CD14-positive monocyte (primary cell): ENCODE measurements at regions not wholly inside any gene's neighbourhood (a gene's known extent, or its start where the extent isn't known, plus 50 kb on each side); places are given as distances from the start of the nearest gene placed in this dataset.

Experiments used
- DNase-seq, 3 donors: peaks; one replicate each; pipeline ENCODE4 v3.0.0-alpha.2; 2011 to 2022
- H2AFZ ChIP-seq: 2 replicates; pipeline ENCODE4 v1.6.0; 2012; ENCODE audit warnings: mild to moderate bottlenecking, low read depth, low read length, inconsistent platforms; ENCODE audit not compliant: insufficient read depth, poor library complexity, severe bottlenecking
- H3K27ac ChIP-seq, 2 donors: 1 replicate in 1 of 2; 2 replicates in 1 of 2; pipeline ENCODE4 v1.5.1; 2012 to 2013; ENCODE audit warnings: low read length in 2 of 2, control low read depth in 1 of 2, inconsistent platforms in 1 of 2, low read depth in 1 of 2, mild to moderate bottlenecking in 1 of 2
- H3K27me3 ChIP-seq, 2 donors: one replicate each; pipeline versions ENCODE4 v1.6.0 to v1.6.1; 2011 to 2013; ENCODE audit warnings: low read length in 2 of 2; ENCODE audit not compliant: control insufficient read depth in 2 of 2, insufficient read depth in 2 of 2
- H3K36me3 ChIP-seq, 2 donors: replicated peaks in 1 of 2; 1 replicate in 1 of 2; 2 replicates in 1 of 2; pipeline versions ENCODE4 v1.5.1 to v1.6.1; 2012 to 2013; ENCODE audit warnings: low read length in 2 of 2, control low read depth in 1 of 2, inconsistent platforms in 1 of 2, mild to moderate bottlenecking in 1 of 2; ENCODE audit not compliant: insufficient read depth in 2 of 2, control insufficient read depth in 1 of 2
- H3K4me1 ChIP-seq, 2 donors: 1 replicate in 1 of 2; 2 replicates in 1 of 2; pipeline versions ENCODE4 v1.5.1 to v1.6.1; 2012 to 2013; ENCODE audit warnings: low read length in 2 of 2, control low read depth in 1 of 2, inconsistent platforms in 1 of 2, mild to moderate bottlenecking in 1 of 2, moderate library complexity in 1 of 2; ENCODE audit not compliant: insufficient read depth in 2 of 2, control insufficient read depth in 1 of 2
- H3K4me2 ChIP-seq: replicated peaks from 2 replicates; pipeline ENCODE3; 2012; ENCODE audit warnings: low read length, moderate library complexity, mild to moderate bottlenecking; ENCODE audit not compliant: poor library complexity, severe bottlenecking; ENCODE audit errors: extremely low read depth
- H3K4me3 ChIP-seq, 3 experiments: fragments of 200-600 bp in 1 of 3; sonication (generic) in 1 of 3; replicated peaks in 1 of 3; 1 replicate in 2 of 3; 2 replicates in 1 of 3; pipeline ENCODE4 v1.5.1; 2011 to 2013; ENCODE audit warnings: low read length in 3 of 3, mild to moderate bottlenecking in 3 of 3, control low read depth in 2 of 3, low read depth in 2 of 3, inconsistent platforms in 1 of 3, moderate library complexity in 1 of 3
- H3K79me2 ChIP-seq: 2 replicates; pipeline ENCODE4 v1.6.0; 2012; ENCODE audit warnings: mild to moderate bottlenecking, control low read depth, inconsistent platforms, low read length, moderate library complexity; ENCODE audit not compliant: insufficient read depth
- H3K9ac ChIP-seq: 2 replicates; pipeline ENCODE4 v1.6.0; 2017; ENCODE audit warnings: low read length, mild to moderate bottlenecking; ENCODE audit not compliant: insufficient read depth, poor library complexity, severe bottlenecking
- H3K9me3 ChIP-seq, 2 donors: replicated peaks in 1 of 2; 1 replicate in 1 of 2; 2 replicates in 1 of 2; pipeline versions ENCODE4 v1.5.1 to v1.6.1; 2012 to 2013; ENCODE audit warnings: low read length in 2 of 2, control low read depth in 1 of 2; ENCODE audit not compliant: control insufficient read depth in 1 of 2, insufficient read depth in 1 of 2
- H4K20me1 ChIP-seq: 2 replicates; pipeline ENCODE4 v1.6.0; 2012; ENCODE audit warnings: mild to moderate bottlenecking, low read length, control low read depth, moderate library complexity; ENCODE audit not compliant: insufficient read depth
- H3K27ac Mint-ChIP-seq, 7 donors: one replicate each; pipeline ENCODE4 v1.8.0; 2020; ENCODE audit warnings: mild to moderate bottlenecking in 7 of 7, mixed read lengths in 7 of 7, moderate library complexity in 6 of 7, inconsistent platforms in 2 of 7
- H3K27me3 Mint-ChIP-seq, 3 donors: one replicate each; pipeline ENCODE4 v1.8.0; 2021 to 2022; ENCODE audit warnings: low read depth in 3 of 3, mild to moderate bottlenecking in 3 of 3, mixed read lengths in 3 of 3, moderate library complexity in 3 of 3, inconsistent platforms in 1 of 3
- H3K36me3 Mint-ChIP-seq, 2 donors: one replicate each; pipeline ENCODE4 v1.8.0; 2020; ENCODE audit warnings: mixed read lengths in 2 of 2, inconsistent platforms in 1 of 2, mild to moderate bottlenecking in 1 of 2
- H3K4me1 Mint-ChIP-seq: one replicate; pipeline ENCODE4 v1.8.0; 2020; ENCODE audit warnings: mild to moderate bottlenecking, mixed read lengths
- H3K4me3 Mint-ChIP-seq, 2 donors: one replicate each; pipeline ENCODE4 v1.8.0; 2020; ENCODE audit warnings: mild to moderate bottlenecking in 2 of 2, mixed read lengths in 2 of 2, moderate library complexity in 1 of 2
- H3K9me3 Mint-ChIP-seq, 7 donors: one replicate each; pipeline ENCODE4 v1.8.0; 2020 to 2022; ENCODE audit warnings: mixed read lengths in 7 of 7, mild to moderate bottlenecking in 6 of 7, moderate library complexity in 6 of 7, inconsistent platforms in 2 of 7
- WGBS: methylation state at CpG from one replicate; pipeline ENCODE4 v1.1.5; 2013; ENCODE audit warnings: missing lambda C conversion rate; ENCODE audit not compliant: insufficient coverage; 5-methylcytosine and 5-hydroxymethylcytosine counted together
- intact Hi-C, 2 donors: fragments of 100-400 bp; cut with micrococcal nuclease; formaldehyde crosslinking; loops; one replicate each; pipeline versions ENCODE4 v1.15.0 to v1.15.1; 2023
- TF ChIP-seq, protein P1 (sequence below): fragments of 200-600 bp; IDR thresholded peaks from one replicate; pipeline ENCODE4 v1.8.0; 2022; ENCODE audit warnings: antibody characterized with exemption, mild to moderate bottlenecking

DNA sequence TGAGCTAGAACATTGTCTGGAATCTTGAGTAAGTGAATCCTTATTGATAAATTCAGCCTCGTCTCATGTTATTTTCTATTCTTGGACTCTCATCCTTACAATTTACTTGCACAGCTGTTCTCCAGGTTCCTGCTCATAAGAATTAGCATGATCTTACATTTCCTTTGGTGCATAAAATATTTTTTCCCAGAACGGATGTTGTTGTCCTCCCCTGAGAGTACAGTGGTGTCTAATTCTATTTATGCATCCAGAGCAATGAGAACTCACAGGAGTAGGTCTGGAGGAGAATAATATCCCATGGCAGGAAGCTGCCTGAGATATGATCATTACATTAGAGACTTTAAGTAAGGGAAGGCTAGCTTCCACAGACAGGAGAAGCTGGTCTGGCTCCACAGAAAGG, 178.4 kb upstream of the MAST4 start:
- Mint-ChIP-seq H3K27ac (no peak overlapping the region), H3K36me3 (no peaks in the 10 kb centered on the region), H3K4me1 (no peaks in the 10 kb centered on the region), H3K27me3 (no peaks in the 10 kb centered on the region), H3K9me3 (peaks cover 0 to 6% (median 4%) of the 10 kb centered on the region in 7 donors), H3K4me3 (no peak overlapping the region)
- Histone ChIP-seq H3K36me3 (no peaks in the 10 kb centered on the region), H3K27me3 (no peaks in the 10 kb centered on the region), H3K27ac (no peak overlapping the region), H3K4me1 (no peaks in the 10 kb centered on the region), H4K20me1 (no peaks in the 10 kb centered on the region), H3K9ac (no peak overlapping the region), H3K4me3 (no peak overlapping the region), H3K9me3 (peaks cover 0 to 6% of the 10 kb centered on the region in 2 donors), H3K4me2 (no peak overlapping the region), H2AFZ (no peak overlapping the region), H3K79me2 (no peaks in the 10 kb centered on the region)
- intact Hi-C loops: no loop called here
- DNase-seq: no peak
- TF ChIP-seq, protein P1, sequence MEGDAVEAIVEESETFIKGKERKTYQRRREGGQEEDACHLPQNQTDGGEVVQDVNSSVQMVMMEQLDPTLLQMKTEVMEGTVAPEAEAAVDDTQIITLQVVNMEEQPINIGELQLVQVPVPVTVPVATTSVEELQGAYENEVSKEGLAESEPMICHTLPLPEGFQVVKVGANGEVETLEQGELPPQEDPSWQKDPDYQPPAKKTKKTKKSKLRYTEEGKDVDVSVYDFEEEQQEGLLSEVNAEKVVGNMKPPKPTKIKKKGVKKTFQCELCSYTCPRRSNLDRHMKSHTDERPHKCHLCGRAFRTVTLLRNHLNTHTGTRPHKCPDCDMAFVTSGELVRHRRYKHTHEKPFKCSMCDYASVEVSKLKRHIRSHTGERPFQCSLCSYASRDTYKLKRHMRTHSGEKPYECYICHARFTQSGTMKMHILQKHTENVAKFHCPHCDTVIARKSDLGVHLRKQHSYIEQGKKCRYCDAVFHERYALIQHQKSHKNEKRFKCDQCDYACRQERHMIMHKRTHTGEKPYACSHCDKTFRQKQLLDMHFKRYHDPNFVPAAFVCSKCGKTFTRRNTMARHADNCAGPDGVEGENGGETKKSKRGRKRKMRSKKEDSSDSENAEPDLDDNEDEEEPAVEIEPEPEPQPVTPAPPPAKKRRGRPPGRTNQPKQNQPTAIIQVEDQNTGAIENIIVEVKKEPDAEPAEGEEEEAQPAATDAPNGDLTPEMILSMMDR: no peak
- no CpG with 5 or more reads among the region's 2 CpGs for WGBS

DNA sequence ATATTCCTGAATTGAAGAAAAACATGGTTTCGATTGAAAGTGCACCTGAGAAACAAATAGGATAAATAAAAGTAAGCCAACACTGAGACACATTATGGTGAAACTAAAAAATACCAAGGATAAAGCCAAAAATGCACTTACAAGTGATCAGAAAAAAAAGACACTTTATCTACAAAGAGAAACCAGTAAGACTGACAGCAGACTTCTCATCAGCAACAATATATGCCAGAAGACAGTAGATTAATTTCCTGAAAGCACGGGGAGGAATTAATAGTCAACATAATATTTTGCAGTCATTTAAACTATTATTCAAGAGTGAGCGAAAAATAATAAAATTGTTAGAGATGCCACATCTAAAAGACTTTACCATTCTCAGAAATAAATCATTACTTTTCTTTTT, 172.7 kb upstream of the MAST4 start:
- Histone ChIP-seq H4K20me1 (no peaks in the 10 kb centered on the region), H2AFZ (no peak overlapping the region), H3K4me1 (no peaks in the 10 kb centered on the region), H3K9ac (no peak overlapping the region), H3K27me3 (no peaks in the 10 kb centered on the region), H3K79me2 (no peaks in the 10 kb centered on the region), H3K9me3 (peaks cover 0 to 8% of the 10 kb centered on the region in 2 donors), H3K27ac (no peak overlapping the region), H3K4me3 (no peak overlapping the region), H3K4me2 (no peak overlapping the region), H3K36me3 (no peaks in the 10 kb centered on the region)
- intact Hi-C loops: no loop called here
- WGBS: no CpG with 5 or more reads among the region's 3 CpGs
- Mint-ChIP-seq H3K9me3 (peaks cover 3 to 10% (median 9%) of the 10 kb centered on the region in 7 donors), H3K4me3 (no peak overlapping the region), H3K27me3 (peaks cover 0 to 4% (median 2%) of the 10 kb centered on the region in 3 donors), H3K36me3 (no peaks in the 10 kb centered on the region), H3K4me1 (no peaks in the 10 kb centered on the region), H3K27ac (no peak overlapping the region)
- no peak for DNase-seq
- TF ChIP-seq, protein P1: no peak
